Loucy (cell line): ENCODE measurements at regions not wholly inside any gene's neighbourhood (a gene's known extent, or its start where the extent isn't known, plus 50 kb on each side); places are given as distances from the start of the nearest gene placed in this dataset.

Source experiments
- H2AFZ ChIP-seq: fragments of 200-600 bp; sonication (generic); 2 replicates; pipeline ENCODE4 v1.6.0; 2016; ENCODE audit warnings: antibody characterized with exemption, mild to moderate bottlenecking, low read length, moderate library complexity
- H3F3A ChIP-seq: fragments of 200-600 bp; 2 replicates; pipeline ENCODE4 v1.6.0; 2016; ENCODE audit warnings: antibody characterized with exemption, low read depth, mild to moderate bottlenecking
- H3K27me3 ChIP-seq: fragments of 200-600 bp; sonication (generic); 2 replicates; pipeline ENCODE4 v1.6.1; 2014; ENCODE audit warnings: low read length, mild to moderate bottlenecking; ENCODE audit not compliant: insufficient read depth, poor library complexity, severe bottlenecking
- H3K36me3 ChIP-seq: fragments of 200-600 bp; sonication (generic); 2 replicates; pipeline ENCODE4 v1.6.1; 2016; ENCODE audit warnings: low read length; ENCODE audit not compliant: insufficient read depth
- H3K4me1 ChIP-seq: fragments of 200-600 bp; sonication (generic); 2 replicates; pipeline ENCODE4 v1.5.1; 2014; ENCODE audit warnings: low read length, mild to moderate bottlenecking; ENCODE audit not compliant: insufficient read depth, poor library complexity, severe bottlenecking
- H3K4me2 ChIP-seq: fragments of 200-600 bp; sonication (generic); 2 replicates; pipeline ENCODE4 v1.6.0; 2014; ENCODE audit warnings: antibody characterized with exemption, low read length, low read depth, mild to moderate bottlenecking; ENCODE audit not compliant: poor library complexity, severe bottlenecking
- H3K4me3 ChIP-seq: fragments of 200-600 bp; sonication (generic); 2 replicates; pipeline ENCODE4 v1.5.1; 2014; ENCODE audit warnings: low read length, mild to moderate bottlenecking, mixed read lengths; ENCODE audit not compliant: poor library complexity, severe bottlenecking
- H3K79me2 ChIP-seq: fragments of 200-600 bp; sonication (generic); 2 replicates; pipeline ENCODE4 v1.6.1; 2014; ENCODE audit warnings: low read length; ENCODE audit not compliant: insufficient read depth
- H3K9ac ChIP-seq: fragments of 200-600 bp; sonication (generic); 2 replicates; pipeline ENCODE4 v1.6.0; 2014; ENCODE audit warnings: mild to moderate bottlenecking, low read depth, low read length, moderate library complexity; ENCODE audit not compliant: poor library complexity, severe bottlenecking
- H3K9me2 ChIP-seq: fragments of 200-600 bp; sonication (generic); replicated peaks from 2 replicates; pipeline ENCODE4 v1.6.1; 2016; ENCODE audit warnings: low read depth, low read length, mixed read lengths
- H3K9me3 ChIP-seq: fragments of 200-600 bp; sonication (generic); 2 replicates; pipeline ENCODE4 v1.6.1; 2014; ENCODE audit warnings: mild to moderate bottlenecking, antibody characterized with exemption, low read length, low read depth; ENCODE audit not compliant: insufficient read depth
- H4K20me1 ChIP-seq: fragments of 200-600 bp; sonication (generic); 2 replicates; pipeline ENCODE4 v1.6.0; 2014; ENCODE audit warnings: antibody characterized with exemption, low read length, mild to moderate bottlenecking; ENCODE audit not compliant: insufficient read depth, poor library complexity, severe bottlenecking
- CTCF ChIP-seq: fragments of 200-600 bp; sonication (generic); conservative IDR thresholded peaks from 2 replicates; pipeline ENCODE4 v1.5.1; 2014; ENCODE audit warnings: mild to moderate bottlenecking, antibody characterized with exemption, low read length
- EZH2phosphoT487 ChIP-seq: fragments of 200-600 bp; IDR thresholded peaks from 2 replicates; pipeline ENCODE4 v1.6.1; 2018; ENCODE audit warnings: antibody characterized with exemption, mild to moderate bottlenecking, moderate library complexity, borderline replicate concordance

GRCh38 chrX:82703551-82703950, 804.5 kb upstream of the POU3F4 start:
- no peaks in the 10 kb centered on the region for H3F3A ChIP-seq
- H3K9me3 ChIP-seq, result no peaks in the 10 kb centered on the region
- no peaks in the 10 kb centered on the region for H3K36me3 ChIP-seq
- no peaks in the 10 kb centered on the region for H4K20me1 ChIP-seq
- H3K9ac ChIP-seq, result no peak overlapping the region
- H2AFZ ChIP-seq, result no peak overlapping the region
- no peak overlapping the region for H3K4me2 ChIP-seq
- no peaks in the 10 kb centered on the region for H3K9me2 ChIP-seq
- no peaks in the 10 kb centered on the region for H3K27me3 ChIP-seq
- H3K4me1 ChIP-seq, result no peaks in the 10 kb centered on the region
- H3K79me2 ChIP-seq, result no peaks in the 10 kb centered on the region
- H3K4me3 ChIP-seq, result no peak overlapping the region
- TF ChIP-seq CTCF (no peak), EZH2phosphoT487 (no peak)

- Histone ChIP-seq H3K4me2 (no peak overlapping the region), H3K4me3 (no peak overlapping the region), H2AFZ (no peak overlapping the region), H3K9me2 (no peaks in the 10 kb centered on the region), H3F3A (no peaks in the 10 kb centered on the region), H4K20me1 (no peaks in the 10 kb centered on the region), H3K4me1 (no peaks in the 10 kb centered on the region), H3K27me3 (no peaks in the 10 kb centered on the region), H3K36me3 (no peaks in the 10 kb centered on the region), H3K9me3 (no peaks in the 10 kb centered on the region), H3K9ac (no peak overlapping the region), H3K79me2 (no peaks in the 10 kb centered on the region)
- no peak for TF ChIP-seq CTCF
- TF ChIP-seq EZH2phosphoT487, result no peak
These were observed 796.6 kb upstream of the POU3F4 start for GRCh38 chrX:82711457-82711856.

GRCh38 chrX:82721891-82722290, 786.2 kb upstream of the POU3F4 start:
- H3K9me3 ChIP-seq, result no peaks in the 10 kb centered on the region
- no peak overlapping the region for H2AFZ ChIP-seq
- no peaks in the 10 kb centered on the region for H3K9me2 ChIP-seq
- H3K4me2 ChIP-seq, result no peak overlapping the region
- H3K4me1 ChIP-seq, result no peaks in the 10 kb centered on the region
- no peak for TF ChIP-seq CTCF
- TF ChIP-seq EZH2phosphoT487, result no peak
- H3K27me3 ChIP-seq, result no peaks in the 10 kb centered on the region
- H3K9ac ChIP-seq, result no peak overlapping the region
- H3F3A ChIP-seq, result no peaks in the 10 kb centered on the region
- H3K79me2 ChIP-seq, result no peaks in the 10 kb centered on the region
- no peak overlapping the region for H3K4me3 ChIP-seq
- H3K36me3 ChIP-seq, result no peaks in the 10 kb centered on the region
- no peaks in the 10 kb centered on the region for H4K20me1 ChIP-seq
